Pancreas (tissue), 10 donors: ENCODE measurements at regions not wholly inside any gene's neighbourhood (a gene's known extent, or its start where the extent isn't known, plus 50 kb on each side); places are given as distances from the start of the nearest gene placed in this dataset.

ENCODE experiments used
- ATAC-seq, 4 donors: fragments of 200-7000 bp; cut with Tn5 transposase; one replicate each; pipeline versions ENCODE4 v1.8.0 to v1.9.1; 2020; ENCODE audit warnings: mild to moderate bottlenecking in 4 of 4, moderate library complexity in 4 of 4
- DNase-seq, 6 donors: peaks; one replicate each; pipeline ENCODE4 v3.0.0-alpha.2; 2020
- FAIRE-seq: peaks from 2 replicates; lab custom pipeline; 2012; peaks lifted over from hg19 to GRCh38; lab: Jason Lieb, UNC
- H3K27ac ChIP-seq, 4 donors: fragments of 200-600 bp; sonication (generic); 1 replicate in 3 of 4; 2 replicates in 1 of 4; pipeline versions ENCODE4 v1.5.0 to v1.8.0; 2020
- H3K27me3 ChIP-seq, 4 donors: fragments of 200-600 bp; one replicate each; pipeline ENCODE4 v1.8.0; 2021
- H3K36me3 ChIP-seq, 3 donors: fragments of 200-600 bp; sonication (generic) in 1 of 3; one replicate each; pipeline versions ENCODE4 v1.5.0 to v1.8.0; 2020 to 2021
- H3K4me1 ChIP-seq, 3 donors: fragments of 200-600 bp; one replicate each; pipeline ENCODE4 v1.8.0; 2021
- H3K4me3 ChIP-seq, 4 donors: fragments of 200-600 bp; sonication (generic) in 2 of 4; one replicate each; pipeline versions ENCODE4 v1.5.0 to v1.8.0; 2020 to 2021
- H3K9me3 ChIP-seq, 4 donors: fragments of 200-600 bp; one replicate each; pipeline ENCODE4 v1.8.0; 2021
- WGBS, 2 donors: extraction: QIAGEN DNeasy Blood & Tissue Kit; methylation state at CpG; one replicate each; pipeline ENCODE4 v1.1.7; 2013; 5-methylcytosine and 5-hydroxymethylcytosine counted together
- intact Hi-C, 3 donors: fragments of 100-400 bp; cut with DNase I; formaldehyde crosslinking; loops; one replicate each; pipeline versions ENCODE4 v1.11.1 to v1.14.2; 2022
- TF ChIP-seq, protein P1 (sequence below), 4 donors: fragments of 200-600 bp; sonication (generic) in 3 of 4; IDR thresholded peaks; one replicate each; pipeline versions ENCODE4 v1.5.0 to v1.8.0; 2021; ENCODE audit warnings: antibody characterized with exemption in 4 of 4
- donor health status: healthy with polysubstance abuse.
- donor health status: DM: no; HTN: no; CAD: no; lungs with moderate emphysema.
- donor health status: DM: no; HTN: no; CAD: no.
- donor health status: control.
- donor health status: control.
- donor health status: Bipolar disorder and iron deficiency.
- donor health status: DM: yes; HTN: yes; CAD: no.
- donor health status: DM: no; HTN: no; CAD: no.
- donor health status: DM: no; HTN: no; CAD: no.
- donor health status: DM: yes; HTN: yes; CAD: no.

- H3K36me3 ChIP-seq = no peaks in the 10 kb centered on the region
- ATAC-seq (no peak), FAIRE-seq (no peak), DNase-seq (no peak)
- TF ChIP-seq, protein P1, sequence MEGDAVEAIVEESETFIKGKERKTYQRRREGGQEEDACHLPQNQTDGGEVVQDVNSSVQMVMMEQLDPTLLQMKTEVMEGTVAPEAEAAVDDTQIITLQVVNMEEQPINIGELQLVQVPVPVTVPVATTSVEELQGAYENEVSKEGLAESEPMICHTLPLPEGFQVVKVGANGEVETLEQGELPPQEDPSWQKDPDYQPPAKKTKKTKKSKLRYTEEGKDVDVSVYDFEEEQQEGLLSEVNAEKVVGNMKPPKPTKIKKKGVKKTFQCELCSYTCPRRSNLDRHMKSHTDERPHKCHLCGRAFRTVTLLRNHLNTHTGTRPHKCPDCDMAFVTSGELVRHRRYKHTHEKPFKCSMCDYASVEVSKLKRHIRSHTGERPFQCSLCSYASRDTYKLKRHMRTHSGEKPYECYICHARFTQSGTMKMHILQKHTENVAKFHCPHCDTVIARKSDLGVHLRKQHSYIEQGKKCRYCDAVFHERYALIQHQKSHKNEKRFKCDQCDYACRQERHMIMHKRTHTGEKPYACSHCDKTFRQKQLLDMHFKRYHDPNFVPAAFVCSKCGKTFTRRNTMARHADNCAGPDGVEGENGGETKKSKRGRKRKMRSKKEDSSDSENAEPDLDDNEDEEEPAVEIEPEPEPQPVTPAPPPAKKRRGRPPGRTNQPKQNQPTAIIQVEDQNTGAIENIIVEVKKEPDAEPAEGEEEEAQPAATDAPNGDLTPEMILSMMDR (IDR thresholded peaks at IDR 0.05) = no peak
- H3K9me3 ChIP-seq = no peaks in the 10 kb centered on the region
- H3K27ac ChIP-seq = no peak overlapping the region
- H3K27me3 ChIP-seq = no peaks in the 10 kb centered on the region
- WGBS, 2 donors = 51 to 60% methylated on average over 4 of the region's 4 CpGs
- intact Hi-C loops = no loop called here
- H3K4me1 ChIP-seq = no peaks in the 10 kb centered on the region
- no peak overlapping the region for H3K4me3 ChIP-seq
These were observed 228.5 kb upstream of the RASGEF1B start for GRCh38 chr4:81700189-81700588.

GRCh38 chr4:81698538-81699296 lies 227.0 kb upstream of the RASGEF1B start:
- TF ChIP-seq, protein P1 (IDR thresholded peaks at IDR 0.05) = no peak
- no peak for FAIRE-seq
- intact Hi-C loops = no loop called here
- no peak for DNase-seq
- no peak overlapping the region for H3K4me3 ChIP-seq
- ATAC-seq = no peak
- H3K36me3 ChIP-seq = no peaks in the 10 kb centered on the region
- no peaks in the 10 kb centered on the region for H3K4me1 ChIP-seq
- no peaks in the 10 kb centered on the region for H3K9me3 ChIP-seq
- WGBS, 2 donors = 64 to 69% methylated on average over 6 of the region's 6 CpGs
- no peak overlapping the region for H3K27ac ChIP-seq
- H3K27me3 ChIP-seq = no peaks in the 10 kb centered on the region

DNA sequence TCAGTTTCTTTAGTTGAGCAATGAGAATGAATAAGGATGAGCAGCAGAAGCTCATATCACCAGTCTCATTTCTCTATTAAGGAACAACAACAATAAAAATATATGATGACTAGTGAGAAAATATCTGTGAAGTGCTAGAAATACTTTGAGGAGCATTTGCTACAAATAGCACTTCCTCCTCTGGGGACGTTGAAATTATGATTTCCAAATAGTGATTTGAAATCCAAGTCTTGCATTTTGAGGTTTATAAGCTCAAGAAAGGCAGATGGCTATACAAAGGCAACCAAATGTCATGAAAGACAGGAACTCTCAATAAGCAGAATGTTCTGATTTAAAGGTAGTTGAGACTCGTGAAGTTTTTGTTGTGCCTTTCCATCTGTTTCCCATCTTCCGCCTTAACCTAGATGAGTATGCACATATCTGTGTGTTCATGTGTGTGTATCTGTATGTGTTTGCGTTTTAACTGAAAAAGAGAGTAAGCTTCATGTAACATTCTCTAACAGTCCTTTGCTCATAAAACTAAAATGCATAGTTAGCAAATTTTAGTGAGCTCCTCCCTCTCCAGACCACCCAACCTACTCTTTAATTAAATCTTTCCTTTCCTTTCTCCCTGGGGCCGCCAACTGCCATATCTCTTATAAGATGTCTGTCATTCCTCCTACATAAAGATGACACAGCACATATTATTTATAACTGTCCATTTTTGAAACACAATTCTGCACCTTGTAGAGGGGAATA lies 222.6 kb upstream of the RASGEF1B start:
- Histone ChIP-seq H3K9me3 (no peaks in the 10 kb centered on the region), H3K4me3 (no peak overlapping the region), H3K27ac (no peak overlapping the region), H3K4me1 (no peaks in the 10 kb centered on the region), H3K27me3 (no peaks in the 10 kb centered on the region), H3K36me3 (no peaks in the 10 kb centered on the region)
- peak in 1 of 4 donors; percentile 29 for ATAC-seq
- DNase-seq = no peak
- no peak for FAIRE-seq
- intact Hi-C loops = no loop called here
- TF ChIP-seq, protein P1 (IDR thresholded peaks at IDR 0.05) = no peak
- WGBS, 2 donors = 64 to 73% methylated on average over 5 of the region's 5 CpGs

- Histone ChIP-seq H3K4me1 (no peaks in the 10 kb centered on the region), H3K27me3 (no peaks in the 10 kb centered on the region), H3K9me3 (no peaks in the 10 kb centered on the region), H3K27ac (no peak overlapping the region), H3K4me3 (no peak overlapping the region), H3K36me3 (no peaks in the 10 kb centered on the region)
- FAIRE-seq = no peak
- TF ChIP-seq, protein P1 (IDR thresholded peaks at IDR 0.05) = no peak
- DNase-seq = no peak
- 54 to 73% methylated on average over 2 of the region's 2 CpGs for WGBS, 2 donors
- intact Hi-C loops = no loop called here
- no peak for ATAC-seq
These were observed 219.2 kb upstream of the RASGEF1B start for GRCh38 chr4:81690871-81691270.

GRCh38 chr4:81688085-81688484 lies 216.4 kb upstream of the RASGEF1B start:
- TF ChIP-seq, protein P1 (IDR thresholded peaks at IDR 0.05) = no peak
- ATAC-seq (no peak), DNase-seq (no peak), FAIRE-seq (no peak)
- Histone ChIP-seq H3K4me3 (no peak overlapping the region), H3K27ac (no peak overlapping the region), H3K27me3 (no peaks in the 10 kb centered on the region), H3K4me1 (no peaks in the 10 kb centered on the region), H3K36me3 (no peaks in the 10 kb centered on the region), H3K9me3 (no peaks in the 10 kb centered on the region)
- intact Hi-C loops = no loop called here
- WGBS, 2 donors = 37 to 45% methylated on average over 4 of the region's 4 CpGs
